IMR-90 (cell line): ENCODE measurements at regions not wholly inside any gene's neighbourhood (a gene's known extent, or its start where the extent isn't known, plus 50 kb on each side); places are given as distances from the start of the nearest gene placed in this dataset.

Experiments used
- ATAC-seq: fragments of 200-7000 bp; cut with Tn5 transposase; 2 replicates; pipeline ENCODE4 v1.9.1; 2020; ENCODE audit warnings: low read depth, mild to moderate bottlenecking, moderate library complexity
- BruUV-seq: library from RNA; stranded (reverse); fragments of 400-500 nt; replicated peaks from 2 replicates; lab custom pipeline; 2021; lab: Mats Ljungman, UMichigan
- CTCF ChIA-PET: fragments of 300-600 bp; formaldehyde crosslinking; extraction: SDS; loops from one replicate; lab custom pipeline; 2021; ENCODE audit warnings: antibody characterized with exemption; lab: Yijun Ruan, JAX
- POLR2A ChIA-PET: fragments of 300-600 bp; sonication (Branson Sonifier 250); formaldehyde crosslinking; loops from one replicate; lab custom pipeline; 2022; ENCODE audit warnings: antibody characterized with exemption; ENCODE audit not compliant: unreplicated experiment; lab: Charles Lee
- DNase-seq: peaks from one replicate; pipeline ENCODE4 v3.0.0; 2013
- H2AFZ ChIP-seq: replicated peaks from 2 replicates; pipeline ENCODE3; 2013; ENCODE audit warnings: low read length, mild to moderate bottlenecking; ENCODE audit not compliant: poor library complexity
- H2AK5ac ChIP-seq: 2 replicates; pipeline ENCODE4 v1.6.1; 2013; ENCODE audit warnings: low read depth, low read length, inconsistent platforms
- H2AK9ac ChIP-seq: replicated peaks from 2 replicates; pipeline ENCODE3; 2013; ENCODE audit warnings: mild to moderate bottlenecking, low read depth, low read length, moderate library complexity; ENCODE audit not compliant: poor library complexity
- H2BK120ac ChIP-seq: 2 replicates; pipeline ENCODE4 v1.6.1; 2013; ENCODE audit warnings: low read depth, low read length, inconsistent platforms
- H2BK15ac ChIP-seq: 3 replicates; pipeline ENCODE4 v1.6.1; 2013; ENCODE audit warnings: low read depth, low read length, inconsistent platforms
- H2BK20ac ChIP-seq: 2 replicates; pipeline ENCODE4 v1.6.1; 2013; ENCODE audit warnings: low read depth, mild to moderate bottlenecking, inconsistent platforms, low read length, moderate library complexity
- H2BK5ac ChIP-seq: 2 replicates; pipeline ENCODE4 v1.6.1; 2013; ENCODE audit warnings: mild to moderate bottlenecking, low read depth, low read length, inconsistent platforms; ENCODE audit not compliant: poor library complexity, severe bottlenecking
- H3K14ac ChIP-seq: replicated peaks from 2 replicates; pipeline ENCODE4 v1.6.1; 2013; ENCODE audit warnings: low read depth, low read length, inconsistent platforms
- H3K18ac ChIP-seq: 2 replicates; pipeline ENCODE4 v1.6.1; 2013; ENCODE audit warnings: low read depth, low read length, control low read depth
- H3K23ac ChIP-seq: 2 replicates; pipeline ENCODE4 v1.6.1; 2013; ENCODE audit warnings: low read depth, low read length, inconsistent platforms
- H3K27ac ChIP-seq: 2 replicates; pipeline ENCODE4 v1.5.1; 2013; ENCODE audit warnings: mild to moderate bottlenecking, control low read depth, low read length; ENCODE audit not compliant: insufficient read depth
- H3K27me3 ChIP-seq: 2 replicates; pipeline ENCODE4 v1.6.1; 2013; ENCODE audit warnings: low read length; ENCODE audit not compliant: control insufficient read depth, insufficient read depth
- H3K36me3 ChIP-seq: 2 replicates; pipeline ENCODE4 v1.6.1; 2013; ENCODE audit warnings: low read length, mixed read lengths; ENCODE audit not compliant: control insufficient read depth, insufficient read depth
- H3K4ac ChIP-seq: 2 replicates; pipeline ENCODE4 v1.6.1; 2013; ENCODE audit warnings: low read depth, low read length, inconsistent platforms
- H3K4me1 ChIP-seq: 2 replicates; pipeline ENCODE4 v1.6.1; 2013; ENCODE audit warnings: low read length, mixed read lengths; ENCODE audit not compliant: control insufficient read depth, insufficient read depth
- H3K4me2 ChIP-seq: 2 replicates; pipeline ENCODE4 v1.6.1; 2013; ENCODE audit warnings: low read depth, mild to moderate bottlenecking, control low read depth, low read length, moderate library complexity
- H3K4me3 ChIP-seq: 2 replicates; pipeline ENCODE4 v1.5.1; 2013; ENCODE audit warnings: low read depth, mild to moderate bottlenecking, control low read depth, low read length, moderate library complexity; ENCODE audit not compliant: insufficient read depth
- H3K56ac ChIP-seq: 2 replicates; pipeline ENCODE4 v1.6.1; 2013; ENCODE audit warnings: low read length, inconsistent platforms; ENCODE audit not compliant: insufficient read depth; ENCODE audit errors: extremely low read depth
- H3K79me1 ChIP-seq, 2 experiments: 2 replicates each; pipeline ENCODE4 v1.6.1; 2013; ENCODE audit warnings: low read length in 2 of 2, inconsistent platforms in 1 of 2, low read depth in 1 of 2
- H3K9ac ChIP-seq: 2 replicates; pipeline ENCODE4 v1.6.1; 2013; ENCODE audit warnings: low read depth, low read length, control low read depth
- H3K9me1 ChIP-seq: 2 replicates; pipeline ENCODE4 v1.6.1; 2013; ENCODE audit warnings: low read length, inconsistent platforms; ENCODE audit not compliant: insufficient read depth
- H3K9me3 ChIP-seq: 2 replicates; pipeline ENCODE4 v1.6.1; 2013; ENCODE audit warnings: low read length; ENCODE audit not compliant: control insufficient read depth, insufficient read depth
- H4K20me1 ChIP-seq: 2 replicates; pipeline ENCODE4 v1.6.1; 2013; ENCODE audit warnings: low read length, inconsistent platforms; ENCODE audit not compliant: insufficient read depth
- H4K5ac ChIP-seq: 2 replicates; pipeline ENCODE4 v1.6.1; 2013; ENCODE audit warnings: mild to moderate bottlenecking, low read depth, low read length, control low read depth
- H4K8ac ChIP-seq, 2 experiments: 2 replicates each; pipeline ENCODE4 v1.6.1; 2013; ENCODE audit warnings: low read depth in 2 of 2, low read length in 2 of 2, control low read depth in 1 of 2, inconsistent platforms in 1 of 2
- H4K91ac ChIP-seq: 2 replicates; pipeline ENCODE4 v1.6.1; 2013; ENCODE audit warnings: low read depth, low read length, inconsistent platforms; ENCODE audit not compliant: insufficient read depth
- BHLHE40 ChIP-seq: fragments of 150-350 bp; IDR thresholded peaks from 2 replicates; pipeline ENCODE4 v1.6.1; 2016; ENCODE audit warnings: mild to moderate bottlenecking, low read depth, low read length
- CTCF ChIP-seq: conservative IDR thresholded peaks from 2 replicates; pipeline ENCODE4 v1.5.1; 2012; ENCODE audit warnings: mild to moderate bottlenecking, low read depth, low read length, improper control_type of control experiment
- ELK1 ChIP-seq: fragments of 150-350 bp; IDR thresholded peaks from 2 replicates; pipeline ENCODE4 v1.6.1; 2016; ENCODE audit warnings: low read depth, mild to moderate bottlenecking, low read length, moderate library complexity, borderline replicate concordance
- FOS ChIP-seq: fragments of 150-350 bp; IDR thresholded peaks from 2 replicates; pipeline ENCODE4 v1.6.1; 2016; ENCODE audit warnings: low read depth, low read length
- MAFK ChIP-seq: IDR thresholded peaks from 2 replicates; pipeline ENCODE4 v1.6.1; 2012; ENCODE audit warnings: low read depth, low read length, improper control_type of control experiment
- MXI1 ChIP-seq: IDR thresholded peaks from 2 replicates; pipeline ENCODE4 v1.6.1; 2012; ENCODE audit warnings: low read depth, mild to moderate bottlenecking, low read length, moderate library complexity, borderline replicate concordance
- POLR2A ChIP-seq: IDR thresholded peaks from 2 replicates; pipeline ENCODE4 v1.6.1; 2012; ENCODE audit warnings: mild to moderate bottlenecking, low read depth, low read length
- RCOR1 ChIP-seq: IDR thresholded peaks from 2 replicates; pipeline ENCODE4 v1.6.1; 2012; ENCODE audit warnings: mild to moderate bottlenecking, low read length, improper control_type of control experiment; ENCODE audit not compliant: insufficient replicate concordance
- SMC3 ChIP-seq: fragments of 150-350 bp; IDR thresholded peaks from 2 replicates; pipeline ENCODE4 v1.6.1; 2016; ENCODE audit warnings: low read depth, mild to moderate bottlenecking, antibody characterized with exemption, low read length, moderate library complexity
- USF2 ChIP-seq: fragments of 150-350 bp; IDR thresholded peaks from 2 replicates; pipeline ENCODE4 v1.6.1; 2017; ENCODE audit warnings: mild to moderate bottlenecking, antibody characterized with exemption, low read length, low read depth
- WGBS, 2 experiments: methylation state at CpG; one replicate each; pipeline versions ENCODE4 v1.1.5 to v1.1.7; 2013; ENCODE audit warnings: missing lambda C conversion rate in 2 of 2; ENCODE audit not compliant: insufficient read length in 1 of 2; ENCODE audit errors: extremely low coverage in 2 of 2; 5-methylcytosine and 5-hydroxymethylcytosine counted together
- dilution Hi-C: fragments of 300-500 bp; cut with HindIII; formaldehyde crosslinking; loops from one replicate; pipeline ENCODE4 v1.14.3; 2018; ENCODE audit warnings: low sequenced_read_pairs; ENCODE audit not compliant: unreplicated experiment
- in situ Hi-C: fragments of 300-500 bp; cut with MboI; formaldehyde crosslinking; loops from 3 replicates; pipeline ENCODE4 v1.14.3; 2019; ENCODE audit warnings: low sequenced_read_pairs, inconsistent platforms, mixed read lengths
- intact Hi-C: fragments of 100-400 bp; cut with micrococcal nuclease; formaldehyde crosslinking; loops from 2 replicates; pipeline ENCODE4 v1.10.0; 2022

- Histone ChIP-seq H3K23ac (no peak overlapping the region), H4K91ac (no peak overlapping the region), H2BK15ac (no peak overlapping the region), H2AK9ac (no peak overlapping the region), H4K8ac (no peak overlapping the region), H3K27ac (no peak overlapping the region), H3K4ac (no peak overlapping the region), H3K4me2 (no peak overlapping the region), H2AFZ (no peak overlapping the region), H2BK20ac (no peak overlapping the region), H3K27me3 (no peaks in the 10 kb centered on the region), H3K14ac (no peak overlapping the region), H4K5ac (no peak overlapping the region), H3K9me3 (peaks cover 6% of the 10 kb centered on the region), H2BK5ac (no peak overlapping the region), H4K20me1 (no peaks in the 10 kb centered on the region), H2BK120ac (no peak overlapping the region), H3K79me1 (no peaks in the 10 kb centered on the region), H3K56ac (no peak overlapping the region), H3K18ac (no peak overlapping the region), H3K9me1 (no peaks in the 10 kb centered on the region), H3K4me3 (no peak overlapping the region), H3K4me1 (no peaks in the 10 kb centered on the region), H3K36me3 (no peaks in the 10 kb centered on the region), H2AK5ac (no peak overlapping the region), H3K9ac (no peak overlapping the region)
- POLR2A ChIA-PET: no interaction called here
- in situ Hi-C loops: no loop called here
- no TSS peak for BruUV-seq
- intact Hi-C loops: no loop called here
- no peak for DNase-seq
- dilution Hi-C loops: no loop called here
- CTCF ChIA-PET: no interaction called here
- no peak for ATAC-seq
- TF ChIP-seq ELK1: no peak
- no peak for TF ChIP-seq CTCF
- TF ChIP-seq MXI1: no peak
- no peak for TF ChIP-seq FOS
- TF ChIP-seq USF2: no peak
- no peak for TF ChIP-seq SMC3
- no peak for TF ChIP-seq BHLHE40
- TF ChIP-seq RCOR1: no peak
- TF ChIP-seq MAFK: no peak
- TF ChIP-seq POLR2A: no peak
- WGBS, 2 experiments: 80% methylated on average over 1 of the region's 3 CpGs; no CpG with 5 or more reads in 1 of the 2 experiments
Measured at GRCh38 chr10:64880546-64880945, 1359.3 kb downstream of the REEP3 start.
